HCT116 (cell line): ENCODE measurements at regions not wholly inside any gene's neighbourhood (a gene's known extent, or its start where the extent isn't known, plus 50 kb on each side); places are given as distances from the start of the nearest gene placed in this dataset.

ENCODE experiments used
- ATAC-seq: fragments of 200-7000 bp; cut with Tn5 transposase; 2 replicates; pipeline ENCODE4 v1.9.1; 2020; ENCODE audit warnings: mild to moderate bottlenecking, moderate library complexity
- BruUV-seq: library from RNA; stranded (reverse); fragments of 400-500 nt; replicated peaks from 2 replicates; lab custom pipeline; 2021; lab: Mats Ljungman, UMichigan
- CTCF ChIA-PET: fragments of 300-600 bp; sonication (Branson Sonifier 250); formaldehyde crosslinking; loops from one replicate; lab custom pipeline; 2021; ENCODE audit warnings: antibody characterized with exemption; lab: Charles Lee
- POLR2A ChIA-PET: fragments of 300-600, 350-600 bp; sonication (Branson Sonifier 250); formaldehyde crosslinking; loops from one replicate; lab custom pipeline; 2021; ENCODE audit warnings: antibody characterized with exemption; lab: Charles Lee
- RAD21 ChIA-PET, 2 experiments: fragments of 300-600 bp; sonication (Branson Sonifier 250); formaldehyde crosslinking; loops; one replicate each; lab custom pipeline; 2023; ENCODE audit warnings: low total read pairs in 2 of 2; ENCODE audit not compliant: uncharacterized antibody in 2 of 2, unreplicated experiment in 2 of 2, low non-redundant PET in 1 of 2; lab: Charles Lee
- DNase-seq: peaks from one replicate; pipeline ENCODE4 v3.0.0-alpha.2; 2010; ENCODE audit warnings: low read depth, low spot score
- H2AFZ ChIP-seq: fragments of 200-600 bp; shearing (Covaris generic), sonication (generic); 2 replicates; pipeline ENCODE4 v1.6.1; 2017; ENCODE audit warnings: low read depth, mixed run types, mixed read lengths, antibody characterized with exemption, low read length; ENCODE audit not compliant: poor library complexity, severe bottlenecking
- H3K27ac ChIP-seq: 2 replicates; pipeline ENCODE4 v1.5.1; 2012; ENCODE audit warnings: low read depth, low read length
- H3K27me3 ChIP-seq: fragments of 200-600 bp; sonication (generic); 2 replicates; pipeline ENCODE4 v1.6.1; 2016; ENCODE audit warnings: mixed run types, low read length, mixed read lengths; ENCODE audit not compliant: insufficient read depth
- H3K36me3 ChIP-seq, 2 experiments: fragments of 200-500 bp in 1 of 2; fragments of 200-600 bp in 1 of 2; sonication (Bioruptor generic) in 1 of 2; sonication (generic) in 1 of 2; 2 replicates each; pipeline versions ENCODE4 v1.5.1 to v1.6.1; 2014 to 2016; ENCODE audit warnings: low read length in 2 of 2, inconsistent platforms in 1 of 2, mixed read lengths in 1 of 2, mixed run types in 1 of 2; ENCODE audit not compliant: insufficient read depth in 2 of 2, control insufficient read depth in 1 of 2
- H3K4me1 ChIP-seq, 2 experiments: fragments of 200-600 bp in 1 of 2; sonication (generic) in 1 of 2; 2 replicates each; pipeline versions ENCODE4 v1.5.1 to v1.6.1; 2012 to 2017; ENCODE audit warnings: low read length in 2 of 2, inconsistent platforms in 1 of 2, mild to moderate bottlenecking in 1 of 2, mixed read lengths in 1 of 2, mixed run types in 1 of 2, moderate library complexity in 1 of 2; ENCODE audit not compliant: insufficient read depth in 2 of 2, control insufficient read depth in 1 of 2
- H3K4me2 ChIP-seq: fragments of 200-600 bp; sonication (generic); 2 replicates; pipeline ENCODE4 v1.6.1; 2017; ENCODE audit warnings: mixed run types, low read length, mixed read lengths
- H3K4me3 ChIP-seq, 2 experiments: fragments of 200-600 bp in 1 of 2; sonication (generic) in 1 of 2; replicated peaks in 1 of 2; 2 replicates each; pipeline ENCODE4 v1.5.1; 2011 to 2016; ENCODE audit warnings: low read length in 2 of 2, control low read depth in 1 of 2, low read depth in 1 of 2, mild to moderate bottlenecking in 1 of 2, mixed read lengths in 1 of 2, mixed run types in 1 of 2
- H3K79me2 ChIP-seq: fragments of 200-600 bp; sonication (generic); 2 replicates; pipeline ENCODE4 v1.6.1; 2017; ENCODE audit warnings: mild to moderate bottlenecking, mixed run types, low read length, moderate library complexity, mixed read lengths; ENCODE audit not compliant: insufficient read depth
- H3K9ac ChIP-seq: fragments of 200-600 bp; sonication (generic); 2 replicates; pipeline ENCODE4 v1.6.1; 2016; ENCODE audit warnings: low read length, mixed read lengths
- H3K9me2 ChIP-seq: fragments of 200-600 bp; sonication (generic), shearing (Covaris generic); 2 replicates; pipeline ENCODE4 v1.6.1; 2017; ENCODE audit warnings: mixed run types, mild to moderate bottlenecking, moderate library complexity; ENCODE audit not compliant: insufficient read depth
- H3K9me3 ChIP-seq, 2 experiments: fragments of 200-500 bp in 1 of 2; fragments of 200-600 bp in 1 of 2; sonication (Bioruptor generic) in 1 of 2; sonication (generic) in 1 of 2; 2 replicates each; pipeline ENCODE4 v1.6.1; 2014 to 2017; ENCODE audit warnings: low read length in 2 of 2, mixed read lengths in 2 of 2, inconsistent platforms in 1 of 2, low read depth in 1 of 2, mild to moderate bottlenecking in 1 of 2, mixed run types in 1 of 2, moderate library complexity in 1 of 2; ENCODE audit not compliant: control insufficient read depth in 1 of 2, insufficient read depth in 1 of 2
- H4K20me1 ChIP-seq: fragments of 200-600 bp; sonication (generic), shearing (Covaris generic); 2 replicates; pipeline ENCODE4 v1.6.1; 2017; ENCODE audit warnings: mixed run types, mild to moderate bottlenecking, moderate library complexity; ENCODE audit not compliant: insufficient read depth
- EZH2phosphoT487 ChIP-seq: fragments of 200-600 bp; IDR thresholded peaks from 2 replicates; pipeline ENCODE4 v1.6.1; 2018; ENCODE audit warnings: antibody characterized with exemption, borderline replicate concordance
- JUND ChIP-seq: IDR thresholded peaks from 2 replicates; pipeline ENCODE4 v1.6.1; 2012
- REST ChIP-seq: IDR thresholded peaks from 2 replicates; pipeline ENCODE4 v1.6.1; 2012; ENCODE audit warnings: low read depth
- intact Hi-C: fragments of 100-400 bp; cut with micrococcal nuclease; formaldehyde crosslinking; loops from 2 replicates; pipeline ENCODE4 v1.10.0; 2022
- TF ChIP-seq, protein P1 (sequence below): IDR thresholded peaks from 2 replicates; pipeline ENCODE4 v1.6.1; 2012
- TF ChIP-seq, protein P2 (sequence below), 3 experiments: fragments of 200-600 bp in 1 of 3; sonication (generic) in 1 of 3; IDR thresholded peaks in 2 of 3; conservative IDR thresholded peaks in 1 of 3; 2 replicates each; pipeline ENCODE4 v1.5.1; 2012 to 2017; ENCODE audit warnings: low read depth in 2 of 3, low read length in 2 of 3, antibody characterized with exemption in 1 of 3, borderline replicate concordance in 1 of 3, control low read depth in 1 of 3, mild to moderate bottlenecking in 1 of 3, mixed read lengths in 1 of 3, mixed run types in 1 of 3, moderate library complexity in 1 of 3; ENCODE audit not compliant: insufficient read depth in 1 of 3

DNA sequence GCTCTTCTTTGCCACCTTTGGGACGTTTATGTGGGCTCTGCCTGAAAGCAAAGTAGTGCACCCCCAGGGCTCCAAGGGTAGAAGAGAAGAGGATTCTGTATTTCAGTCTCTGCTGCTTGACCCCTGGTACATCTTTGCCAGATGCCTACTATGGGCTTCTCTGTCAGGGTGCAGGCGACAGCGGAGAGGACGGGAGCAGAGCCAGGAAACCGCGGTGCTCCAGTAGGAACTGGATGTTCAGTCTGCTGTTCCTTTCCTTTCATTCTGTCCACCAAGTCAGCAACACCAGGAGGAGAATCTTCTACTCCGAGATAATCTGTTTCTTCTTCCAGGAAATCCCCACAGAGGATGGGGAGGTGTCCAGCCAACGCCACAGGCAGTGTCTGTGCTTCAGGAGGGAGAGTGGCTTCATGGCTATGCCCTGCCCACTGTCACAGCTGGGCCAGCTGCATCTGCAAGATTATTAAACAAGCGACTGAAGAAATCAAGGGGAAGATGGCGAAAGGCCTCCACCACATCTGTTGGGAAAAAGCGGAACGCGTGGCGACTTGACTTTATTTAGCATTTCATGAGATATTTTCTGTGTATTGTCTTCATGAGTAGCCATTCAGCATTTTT, 398.3 kb downstream of the IRX1 start:
- Histone ChIP-seq H3K4me1 (no peaks in the 10 kb centered on the region), H3K27ac (no peak overlapping the region), H2AFZ (no peak overlapping the region), H3K4me2 (no peak overlapping the region), H3K79me2 (no peaks in the 10 kb centered on the region), H3K9me2 (no peaks in the 10 kb centered on the region), H3K9ac (no peak overlapping the region), H3K4me3 (no peak overlapping the region), H3K36me3 (no peaks in the 10 kb centered on the region), H4K20me1 (no peaks in the 10 kb centered on the region), H3K9me3 (peaks cover 7 to 32% of the 10 kb centered on the region in 2 experiments; a peak in 2 of 4 replicates), H3K27me3 (no peaks in the 10 kb centered on the region)
- no peak for DNase-seq
- POLR2A ChIA-PET: no interaction called here
- no peak for ATAC-seq
- intact Hi-C loops: no loop called here
- TF ChIP-seq JUND (no peak), EZH2phosphoT487 (no peak)
- TF ChIP-seq, protein P1, sequence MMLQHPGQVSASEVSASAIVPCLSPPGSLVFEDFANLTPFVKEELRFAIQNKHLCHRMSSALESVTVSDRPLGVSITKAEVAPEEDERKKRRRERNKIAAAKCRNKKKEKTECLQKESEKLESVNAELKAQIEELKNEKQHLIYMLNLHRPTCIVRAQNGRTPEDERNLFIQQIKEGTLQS: no peak
- RAD21 ChIA-PET: no interaction called here
- BruUV-seq: no TSS peak
- CTCF ChIA-PET: no interaction called here

GRCh38 chr5:3994628-3995027, 399.0 kb downstream of the IRX1 start:
- intact Hi-C loops: no loop called here
- Histone ChIP-seq H3K9me2 (no peaks in the 10 kb centered on the region), H3K27ac (no peak overlapping the region), H3K9me3 (peaks cover 7 to 32% of the 10 kb centered on the region in 2 experiments; a peak in 2 of 4 replicates), H3K4me3 (no peak overlapping the region), H3K79me2 (no peaks in the 10 kb centered on the region), H4K20me1 (no peaks in the 10 kb centered on the region), H3K27me3 (no peaks in the 10 kb centered on the region), H3K9ac (no peak overlapping the region), H3K4me2 (no peak overlapping the region), H3K36me3 (no peaks in the 10 kb centered on the region), H2AFZ (no peak overlapping the region), H3K4me1 (no peaks in the 10 kb centered on the region)
- DNase-seq (no peak), ATAC-seq (no peak)
- BruUV-seq: no TSS peak
- ChIA-PET POLR2A (no interaction called here), CTCF (no interaction called here), RAD21 (no interaction called here)
- no peak for TF ChIP-seq REST
- TF ChIP-seq, protein P2, sequence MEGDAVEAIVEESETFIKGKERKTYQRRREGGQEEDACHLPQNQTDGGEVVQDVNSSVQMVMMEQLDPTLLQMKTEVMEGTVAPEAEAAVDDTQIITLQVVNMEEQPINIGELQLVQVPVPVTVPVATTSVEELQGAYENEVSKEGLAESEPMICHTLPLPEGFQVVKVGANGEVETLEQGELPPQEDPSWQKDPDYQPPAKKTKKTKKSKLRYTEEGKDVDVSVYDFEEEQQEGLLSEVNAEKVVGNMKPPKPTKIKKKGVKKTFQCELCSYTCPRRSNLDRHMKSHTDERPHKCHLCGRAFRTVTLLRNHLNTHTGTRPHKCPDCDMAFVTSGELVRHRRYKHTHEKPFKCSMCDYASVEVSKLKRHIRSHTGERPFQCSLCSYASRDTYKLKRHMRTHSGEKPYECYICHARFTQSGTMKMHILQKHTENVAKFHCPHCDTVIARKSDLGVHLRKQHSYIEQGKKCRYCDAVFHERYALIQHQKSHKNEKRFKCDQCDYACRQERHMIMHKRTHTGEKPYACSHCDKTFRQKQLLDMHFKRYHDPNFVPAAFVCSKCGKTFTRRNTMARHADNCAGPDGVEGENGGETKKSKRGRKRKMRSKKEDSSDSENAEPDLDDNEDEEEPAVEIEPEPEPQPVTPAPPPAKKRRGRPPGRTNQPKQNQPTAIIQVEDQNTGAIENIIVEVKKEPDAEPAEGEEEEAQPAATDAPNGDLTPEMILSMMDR (IDR thresholded peaks at IDR 0.05 in 2 of 3, conservative IDR thresholded peaks at IDR 0.05 in 1 of 3; ENCODE audit: borderline replicate concordance in 1 of 3, insufficient read depth in 1 of 3, low read depth in 2 of 3, low read length in 2 of 3): no peak
- no peak for TF ChIP-seq EZH2phosphoT487
